ENCODE measurements at regions not wholly inside any gene's neighbourhood (a gene's known extent, or its start where the extent isn't known, plus 50 kb on each side); places are given as distances from the start of the nearest gene placed in this dataset.

GRCh38 chr1:209425959-209426358, 157.6 kb upstream of the CAMK1G start:
- H3K4me3 Mint-ChIP-seq: no peak overlapping the region

DNA sequence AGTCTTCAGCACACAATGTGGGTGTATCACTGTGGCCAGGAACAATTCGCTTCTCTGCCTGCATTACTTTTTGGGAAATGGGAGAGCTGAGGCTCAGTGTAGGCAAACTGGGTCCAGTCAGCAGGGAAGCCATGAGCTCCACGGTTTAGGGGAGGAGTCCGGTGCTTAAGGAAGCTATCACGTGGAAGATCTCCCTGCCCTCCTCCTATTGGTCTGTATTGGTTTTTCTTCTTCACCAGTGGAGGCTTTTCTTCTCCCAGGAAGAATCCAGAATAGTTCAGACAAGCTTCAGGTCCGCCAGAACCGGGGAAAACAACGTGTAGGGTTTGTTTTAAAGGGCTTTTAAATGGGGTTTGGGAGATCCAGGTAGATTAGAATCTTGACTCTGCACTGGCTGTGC, 156.2 kb upstream of the CAMK1G start:
- Mint-ChIP-seq H3K36me3 (ENCODE audit: low read depth) (no peaks in the 10 kb centered on the region), H3K4me1 (ENCODE audit: low read depth) (peaks cover 4% of the 10 kb centered on the region), H3K27ac (no peak overlapping the region), H3K4me3 (no peak overlapping the region), H3K27me3 (ENCODE audit: low read depth) (peaks cover 15% of the 10 kb centered on the region), H3K9me3 (no peaks in the 10 kb centered on the region)
- no peak for DNase-seq
- intact Hi-C loops (cut with micrococcal nuclease): no loop called here
- CTCF ChIA-PET: no interaction called here

More at GRCh38 chr1:209425959-209426358, 157.6 kb upstream of the CAMK1G start:
- peaks cover 15% of the 10 kb centered on the region for H3K27me3 Mint-ChIP-seq (ENCODE audit: low read depth)
- CTCF ChIA-PET: no interaction called here
- peaks cover 4% of the 10 kb centered on the region for H3K4me1 Mint-ChIP-seq (ENCODE audit: low read depth)
- no peaks in the 10 kb centered on the region for H3K9me3 Mint-ChIP-seq
- intact Hi-C loops (cut with micrococcal nuclease): no loop called here
- DNase-seq: no peak
- H3K27ac Mint-ChIP-seq: no peak overlapping the region
- no peaks in the 10 kb centered on the region for H3K36me3 Mint-ChIP-seq (ENCODE audit: low read depth)

- peaks cover 4% of the 10 kb centered on the region for H3K4me1 Mint-ChIP-seq (ENCODE audit: low read depth)
- no peaks in the 10 kb centered on the region for H3K36me3 Mint-ChIP-seq (ENCODE audit: low read depth)
- intact Hi-C loops (cut with micrococcal nuclease): no loop called here
- CTCF ChIA-PET: no interaction called here
- no peaks in the 10 kb centered on the region for H3K9me3 Mint-ChIP-seq
- peaks cover 15% of the 10 kb centered on the region for H3K27me3 Mint-ChIP-seq (ENCODE audit: low read depth)
- DNase-seq: no peak
- H3K4me3 Mint-ChIP-seq: no peak overlapping the region
- no peak overlapping the region for H3K27ac Mint-ChIP-seq
These were observed 155.7 kb upstream of the CAMK1G start for GRCh38 chr1:209427811-209428210.

- CTCF ChIA-PET: interaction anchor here (1.0 kb wide), 1 partner anchor 94 kb away, joined by 3 read pairs; no protein-coding TSS in a partner anchor
- H3K4me1 Mint-ChIP-seq (ENCODE audit: low read depth): peaks cover 4% of the 10 kb centered on the region
- H3K4me3 Mint-ChIP-seq: no peak overlapping the region
- H3K27me3 Mint-ChIP-seq (ENCODE audit: low read depth): peaks cover 16% of the 10 kb centered on the region
- H3K27ac Mint-ChIP-seq: no peak overlapping the region
- no peak for DNase-seq
- H3K36me3 Mint-ChIP-seq (ENCODE audit: low read depth): no peaks in the 10 kb centered on the region
- intact Hi-C loops (cut with micrococcal nuclease): no loop called here
- H3K9me3 Mint-ChIP-seq: no peaks in the 10 kb centered on the region
These were observed 155.1 kb upstream of the CAMK1G start for GRCh38 chr1:209428241-209428921.

DNA sequence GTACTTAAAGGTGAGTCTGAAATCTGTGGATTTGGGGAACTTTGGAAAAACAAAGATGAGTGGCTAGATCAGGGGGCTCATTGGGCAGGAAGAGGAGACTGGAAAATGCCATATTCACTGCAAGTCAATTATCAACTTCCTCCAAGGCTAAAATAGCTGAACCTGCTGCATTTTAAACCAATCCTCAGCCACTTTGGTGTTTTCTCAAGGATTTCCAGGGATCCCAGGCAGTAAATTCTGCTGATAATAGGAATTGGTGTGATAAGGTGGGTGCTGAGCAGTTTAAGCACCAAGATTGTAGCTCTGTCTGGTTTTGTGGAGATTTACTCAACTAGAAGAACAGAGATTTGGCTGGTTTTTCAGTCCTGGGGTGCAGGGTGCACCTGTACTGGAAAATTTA, 153.9 kb upstream of the CAMK1G start:
- Mint-ChIP-seq H3K9me3 (no peaks in the 10 kb centered on the region), H3K27ac (no peak overlapping the region), H3K4me3 (no peak overlapping the region), H3K27me3 (ENCODE audit: low read depth) (peaks cover 22% of the 10 kb centered on the region), H3K36me3 (ENCODE audit: low read depth) (no peaks in the 10 kb centered on the region), H3K4me1 (ENCODE audit: low read depth) (peaks cover 4% of the 10 kb centered on the region)
- CTCF ChIA-PET: no interaction called here
- no peak for DNase-seq
- intact Hi-C loops (cut with micrococcal nuclease): no loop called here

- Mint-ChIP-seq H3K9me3 (no peaks in the 10 kb centered on the region), H3K4me1 (ENCODE audit: low read depth) (peaks cover 4% of the 10 kb centered on the region), H3K36me3 (ENCODE audit: low read depth) (no peaks in the 10 kb centered on the region), H3K27ac (no peak overlapping the region), H3K27me3 (ENCODE audit: low read depth) (peaks cover 22% of the 10 kb centered on the region), H3K4me3 (no peak overlapping the region)
- DNase-seq: no peak
- intact Hi-C loops (cut with micrococcal nuclease): no loop called here
- CTCF ChIA-PET: no interaction called here
These were observed 153.4 kb upstream of the CAMK1G start for GRCh38 chr1:209430107-209430506.

- H3K27ac Mint-ChIP-seq: no peak overlapping the region
- CTCF ChIA-PET: no interaction called here
- H3K9me3 Mint-ChIP-seq: no peaks in the 10 kb centered on the region
- intact Hi-C loops (cut with micrococcal nuclease): no loop called here
- peaks cover 20% of the 10 kb centered on the region for H3K27me3 Mint-ChIP-seq (ENCODE audit: low read depth)
- no peak for DNase-seq
- H3K36me3 Mint-ChIP-seq (ENCODE audit: low read depth): no peaks in the 10 kb centered on the region
- no peak overlapping the region for H3K4me3 Mint-ChIP-seq
- H3K4me1 Mint-ChIP-seq (ENCODE audit: low read depth): peaks cover 1% of the 10 kb centered on the region
These were observed 152.7 kb upstream of the CAMK1G start for GRCh38 chr1:209430821-209431259.

DNA sequence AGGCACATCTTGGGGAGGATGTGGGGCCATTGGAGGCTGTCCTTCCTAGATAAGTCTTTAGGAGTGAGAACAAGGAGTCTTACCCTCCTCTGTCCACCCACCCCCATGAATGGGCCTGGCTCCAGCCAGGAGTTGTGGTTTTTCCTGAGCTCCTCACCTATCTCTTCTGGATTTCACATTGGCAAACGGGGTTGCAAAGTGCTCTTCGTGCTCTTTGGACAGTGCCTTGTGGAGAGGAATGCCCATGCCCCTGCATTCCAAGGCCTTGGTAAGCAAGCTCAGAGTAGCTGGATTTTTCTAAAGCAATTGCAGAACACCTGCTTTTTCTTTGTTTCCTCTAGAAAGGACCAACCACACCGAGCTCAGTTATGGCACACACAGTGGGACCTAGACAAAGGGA, 152.1 kb upstream of the CAMK1G start:
- Mint-ChIP-seq H3K27ac (no peak overlapping the region), H3K27me3 (ENCODE audit: low read depth) (peaks cover 18% of the 10 kb centered on the region), H3K4me3 (no peak overlapping the region), H3K36me3 (ENCODE audit: low read depth) (no peaks in the 10 kb centered on the region), H3K9me3 (no peaks in the 10 kb centered on the region), H3K4me1 (ENCODE audit: low read depth) (no peaks in the 10 kb centered on the region)
- CTCF ChIA-PET: no interaction called here
- no peak for DNase-seq
- intact Hi-C loops (cut with micrococcal nuclease): no loop called here

GRCh38 chr1:209431813-209432442, 151.6 kb upstream of the CAMK1G start:
- DNase-seq: no peak
- peaks cover 19% of the 10 kb centered on the region for H3K27me3 Mint-ChIP-seq (ENCODE audit: low read depth)
- H3K27ac Mint-ChIP-seq: no peak overlapping the region
- no peaks in the 10 kb centered on the region for H3K4me1 Mint-ChIP-seq (ENCODE audit: low read depth)
- H3K4me3 Mint-ChIP-seq: no peak overlapping the region
- intact Hi-C loops (cut with micrococcal nuclease): no loop called here
- CTCF ChIA-PET: no interaction called here
- H3K36me3 Mint-ChIP-seq (ENCODE audit: low read depth): no peaks in the 10 kb centered on the region
- H3K9me3 Mint-ChIP-seq: no peaks in the 10 kb centered on the region

GRCh38 chr1:209432443-209432825, 151.1 kb upstream of the CAMK1G start:
- H3K4me1 Mint-ChIP-seq (ENCODE audit: low read depth): no peaks in the 10 kb centered on the region
- H3K4me3 Mint-ChIP-seq: no peak overlapping the region
- no peak for DNase-seq
- H3K36me3 Mint-ChIP-seq (ENCODE audit: low read depth): no peaks in the 10 kb centered on the region
- H3K9me3 Mint-ChIP-seq: no peaks in the 10 kb centered on the region
- H3K27ac Mint-ChIP-seq: no peak overlapping the region
- CTCF ChIA-PET: interaction anchor here (0.6 kb wide), 1 partner anchor 1657 kb away, joined by 3 read pairs; no protein-coding TSS in a partner anchor
- intact Hi-C loops (cut with micrococcal nuclease): no loop called here
- H3K27me3 Mint-ChIP-seq (ENCODE audit: low read depth): peaks cover 20% of the 10 kb centered on the region

GRCh38 chr1:209433649-209434031, 149.9 kb upstream of the CAMK1G start:
- Mint-ChIP-seq H3K4me1 (ENCODE audit: low read depth) (no peaks in the 10 kb centered on the region), H3K4me3 (no peak overlapping the region), H3K27me3 (ENCODE audit: low read depth) (peaks cover 16% of the 10 kb centered on the region), H3K36me3 (ENCODE audit: low read depth) (no peaks in the 10 kb centered on the region), H3K9me3 (no peaks in the 10 kb centered on the region), H3K27ac (no peak overlapping the region)
- no peak for DNase-seq
- CTCF ChIA-PET: no interaction called here
- intact Hi-C loops (cut with micrococcal nuclease): no loop called here

- no peak overlapping the region for H3K4me3 Mint-ChIP-seq
- H3K36me3 Mint-ChIP-seq (ENCODE audit: low read depth): no peaks in the 10 kb centered on the region
- H3K4me1 Mint-ChIP-seq (ENCODE audit: low read depth): no peaks in the 10 kb centered on the region
- CTCF ChIA-PET: no interaction called here
- H3K9me3 Mint-ChIP-seq: no peaks in the 10 kb centered on the region
- intact Hi-C loops (cut with micrococcal nuclease): no loop called here
- peaks cover 16% of the 10 kb centered on the region for H3K27me3 Mint-ChIP-seq (ENCODE audit: low read depth)
- no peak for DNase-seq
- no peak overlapping the region for H3K27ac Mint-ChIP-seq
These were observed 149.4 kb upstream of the CAMK1G start for GRCh38 chr1:209434066-209434465.

- Mint-ChIP-seq H3K27me3 (ENCODE audit: low read depth) (peaks cover 16% of the 10 kb centered on the region), H3K9me3 (peaks cover 1% of the 10 kb centered on the region), H3K4me1 (ENCODE audit: low read depth) (no peaks in the 10 kb centered on the region), H3K4me3 (no peak overlapping the region), H3K36me3 (ENCODE audit: low read depth) (no peaks in the 10 kb centered on the region), H3K27ac (no peak overlapping the region)
- no peak for DNase-seq
- intact Hi-C loops (cut with micrococcal nuclease): loop anchor here (1.0 kb wide), 1 partner anchor 132 kb away; no protein-coding TSS in a partner anchor
- CTCF ChIA-PET: no interaction called here
These were observed 148.8 kb upstream of the CAMK1G start for GRCh38 chr1:209434631-209435217.

Data from activated naive CD4-positive, alpha-beta T cell treated with anti-CD3 and anti-CD28 coated beads for 36 hours (primary cell).